ENCODE measurements at regions not wholly inside any gene's neighbourhood (a gene's known extent, or its start where the extent isn't known, plus 50 kb on each side); places are given as distances from the start of the nearest gene placed in this dataset.

- Histone ChIP-seq H3K27ac (ENCODE audit: low read depth, low read length, poor library complexity, severe bottlenecking) (no peak overlapping the region), H2AFZ (ENCODE audit: low read length) (no peak overlapping the region)
- no TSS peak for BruUV-seq (replicated peaks)
Observed at GRCh38 chr3:83496462-83496861, 1462.3 kb upstream of the CADM2 start.

GRCh38 chr3:83498361-83499016, 1460.3 kb upstream of the CADM2 start:
- ChIA-PET POLR2A (no interaction called here), CTCF (ENCODE audit: unreplicated experiment) (no interaction called here)
- Histone ChIP-seq H3K4me3 (ENCODE audit: low read depth, low read length, poor library complexity, severe bottlenecking) (no peak overlapping the region), H3K36me3 (ENCODE audit: insufficient read depth, low read length) (no peaks in the 10 kb centered on the region), H3K4me2 (ENCODE audit: low read length) (no peak overlapping the region), H3K9me2 (ENCODE audit: insufficient read depth, low read length) (no peaks in the 10 kb centered on the region), H3K27ac (ENCODE audit: low read depth, low read length, poor library complexity, severe bottlenecking) (no peak overlapping the region), H3K9me3 (ENCODE audit: low read length) (no peaks in the 10 kb centered on the region), H4K20me1 (ENCODE audit: insufficient read depth, low read length) (no peaks in the 10 kb centered on the region), H2AFZ (ENCODE audit: low read length) (no peak overlapping the region), H3K4me1 (ENCODE audit: insufficient read depth, low read length, poor library complexity, severe bottlenecking) (no peaks in the 10 kb centered on the region), H3K79me2 (ENCODE audit: insufficient read depth, low read depth, low read length) (no peaks in the 10 kb centered on the region)
- no TSS peak for BruUV-seq (replicated peaks)
- TF ChIP-seq CTCF (conservative IDR thresholded peaks at IDR 0.05; ENCODE audit: low read length) (no peak), EZH2phosphoT487 (IDR thresholded peaks at IDR 0.05; ENCODE audit: borderline replicate concordance, low read depth, low read length) (no peak)
- DNase-seq (ENCODE audit: low spot score) = no peak
- intact Hi-C loops (cut with micrococcal nuclease; ENCODE audit: unreplicated experiment) = no loop called here

More at GRCh38 chr3:83496462-83496861, 1462.3 kb upstream of the CADM2 start:
- DNase-seq (ENCODE audit: low spot score) = no peak
- Histone ChIP-seq H3K4me1 (ENCODE audit: insufficient read depth, low read length, poor library complexity, severe bottlenecking) (no peaks in the 10 kb centered on the region), H3K36me3 (ENCODE audit: insufficient read depth, low read length) (no peaks in the 10 kb centered on the region), H3K9me3 (ENCODE audit: low read length) (no peaks in the 10 kb centered on the region), H3K4me2 (ENCODE audit: low read length) (no peak overlapping the region), H4K20me1 (ENCODE audit: insufficient read depth, low read length) (no peaks in the 10 kb centered on the region), H3K4me3 (ENCODE audit: low read depth, low read length, poor library complexity, severe bottlenecking) (no peak overlapping the region), H3K9me2 (ENCODE audit: insufficient read depth, low read length) (no peaks in the 10 kb centered on the region), H3K79me2 (ENCODE audit: insufficient read depth, low read depth, low read length) (no peaks in the 10 kb centered on the region)
- TF ChIP-seq EZH2phosphoT487 (IDR thresholded peaks at IDR 0.05; ENCODE audit: borderline replicate concordance, low read depth, low read length) = no peak
- TF ChIP-seq CTCF (conservative IDR thresholded peaks at IDR 0.05; ENCODE audit: low read length) = no peak
- intact Hi-C loops (cut with micrococcal nuclease; ENCODE audit: unreplicated experiment) = no loop called here
- CTCF ChIA-PET (ENCODE audit: unreplicated experiment) = no interaction called here
- POLR2A ChIA-PET = interaction anchor here (0.6 kb wide), 1 partner anchor 352 kb away, joined by 3 read pairs; no protein-coding TSS in a partner anchor

GRCh38 chr3:83500422-83500821, 1458.4 kb upstream of the CADM2 start:
- Histone ChIP-seq H3K4me2 (ENCODE audit: low read length) (no peak overlapping the region), H2AFZ (ENCODE audit: low read length) (no peak overlapping the region), H3K36me3 (ENCODE audit: insufficient read depth, low read length) (no peaks in the 10 kb centered on the region), H3K4me3 (ENCODE audit: low read depth, low read length, poor library complexity, severe bottlenecking) (no peak overlapping the region), H3K79me2 (ENCODE audit: insufficient read depth, low read depth, low read length) (no peaks in the 10 kb centered on the region), H3K4me1 (ENCODE audit: insufficient read depth, low read length, poor library complexity, severe bottlenecking) (no peaks in the 10 kb centered on the region), H3K9me2 (ENCODE audit: insufficient read depth, low read length) (no peaks in the 10 kb centered on the region), H3K27ac (ENCODE audit: low read depth, low read length, poor library complexity, severe bottlenecking) (no peak overlapping the region), H3K9me3 (ENCODE audit: low read length) (no peaks in the 10 kb centered on the region), H4K20me1 (ENCODE audit: insufficient read depth, low read length) (no peaks in the 10 kb centered on the region)
- POLR2A ChIA-PET = no interaction called here
- CTCF ChIA-PET (ENCODE audit: unreplicated experiment) = no interaction called here
- intact Hi-C loops (cut with micrococcal nuclease; ENCODE audit: unreplicated experiment) = no loop called here
- TF ChIP-seq EZH2phosphoT487 (IDR thresholded peaks at IDR 0.05; ENCODE audit: borderline replicate concordance, low read depth, low read length) = no peak
- TF ChIP-seq CTCF (conservative IDR thresholded peaks at IDR 0.05; ENCODE audit: low read length) = no peak
- BruUV-seq (replicated peaks) = no TSS peak
- DNase-seq (ENCODE audit: low spot score) = no peak

Data from OCI-LY7 (cell line).